ENCODE measurements at regions not wholly inside any gene's neighbourhood (a gene's known extent, or its start where the extent isn't known, plus 50 kb on each side); places are given as distances from the start of the nearest gene placed in this dataset.

- TF ChIP-seq CTCF (IDR thresholded peaks at IDR 0.05; ENCODE audit: insufficient read depth, low read length) (no peak), REST (IDR thresholded peaks at IDR 0.05; ENCODE audit: insufficient replicate concordance, low read depth) (no peak), POLR2AphosphoS5 (IDR thresholded peaks at IDR 0.05; ENCODE audit: low read depth) (no peak), GABPA (IDR thresholded peaks at IDR 0.05; ENCODE audit: low read depth) (no peak)
These were observed 265.1 kb downstream of the PREX1 start for GRCh38 chr20:48562586-48563116.
